Esophagus muscularis mucosa (tissue), 4 donors: ENCODE measurements at regions not wholly inside any gene's neighbourhood (a gene's known extent, or its start where the extent isn't known, plus 50 kb on each side); places are given as distances from the start of the nearest gene placed in this dataset.

Experiments
- DNase-seq: peaks from one replicate; pipeline ENCODE4 v3.0.0-alpha.2; 2017; ENCODE audit errors: extremely low spot score
- H3K27ac ChIP-seq, 4 donors: fragments of 200-600 bp; sonication (generic); replicated peaks in 1 of 4; 1 replicate in 3 of 4; 2 replicates in 1 of 4; pipeline ENCODE4 v1.5.1; 2016 to 2019; ENCODE audit warnings: mild to moderate bottlenecking in 1 of 4
- H3K27me3 ChIP-seq, 4 donors: fragments of 200-600 bp; sonication (generic); one replicate each; pipeline versions ENCODE4 v1.5.1 to v1.6.0; 2016 to 2019
- H3K36me3 ChIP-seq, 4 donors: fragments of 200-600 bp; sonication (generic); one replicate each; pipeline ENCODE4 v1.5.1; 2016 to 2019
- H3K4me1 ChIP-seq, 4 donors: fragments of 200-600 bp; sonication (generic); one replicate each; pipeline ENCODE4 v1.5.1; 2016 to 2019
- H3K4me3 ChIP-seq, 4 donors: fragments of 200-600 bp; sonication (generic); 1 replicate in 2 of 4; 2 replicates in 2 of 4; pipeline ENCODE4 v1.5.1; 2016 to 2019; ENCODE audit warnings: mild to moderate bottlenecking in 4 of 4, moderate library complexity in 1 of 4
- H3K9me3 ChIP-seq, 4 donors: fragments of 200-600 bp; sonication (generic); 1 replicate in 3 of 4; 2 replicates in 1 of 4; pipeline ENCODE4 v1.5.1; 2016 to 2019
- CTCF ChIP-seq, 3 experiments: fragments of 200-600 bp in 2 of 3; fragments of 450-650 bp in 1 of 3; sonication (generic) in 2 of 3; IDR thresholded peaks; one replicate each; pipeline ENCODE4 v1.5.1; 2017 to 2019; ENCODE audit warnings: antibody characterized with exemption in 3 of 3, mild to moderate bottlenecking in 2 of 3, moderate library complexity in 1 of 3
- EP300 ChIP-seq: sonication (generic); formaldehyde crosslinking; IDR thresholded peaks from one replicate; pipeline ENCODE4 v1.6.1; 2017; ENCODE audit warnings: antibody characterized with exemption
- POLR2A ChIP-seq: fragments of 450-650 bp; IDR thresholded peaks from one replicate; pipeline ENCODE4 v1.6.1; 2017; ENCODE audit warnings: antibody characterized with exemption, moderate library complexity, mild to moderate bottlenecking, low read depth
- POLR2AphosphoS5 ChIP-seq, 2 donors: sonication (generic); formaldehyde crosslinking; IDR thresholded peaks; one replicate each; pipeline ENCODE4 v1.6.1; 2017; ENCODE audit warnings: antibody characterized with exemption in 2 of 2
- WGBS: methylation state at CpG from one replicate; pipeline ENCODE4 v1.1.5; 2018; 5-methylcytosine and 5-hydroxymethylcytosine counted together
- intact Hi-C: fragments of 100-400 bp; cut with DNase I; formaldehyde crosslinking; loops from one replicate; pipeline ENCODE4 v1.15.1; 2023

GRCh38 chr18:38654946-38655345 is 1089.3 kb upstream of the CELF4 start:
- no peaks in the 10 kb centered on the region for H3K9me3 ChIP-seq

GRCh38 chr18:38651736-38652135 is 1086.1 kb upstream of the CELF4 start:
- H3K36me3 ChIP-seq = no peaks in the 10 kb centered on the region
- H3K4me1 ChIP-seq = peaks cover 0 to 5% (median 0%) of the 10 kb centered on the region in 4 donors
- H3K27me3 ChIP-seq = no peaks in the 10 kb centered on the region
- no peak overlapping the region for H3K4me3 ChIP-seq
- TF ChIP-seq POLR2A (no peak), EP300 (no peak), CTCF (IDR thresholded peaks at IDR 0.05) (no peak), POLR2AphosphoS5 (IDR thresholded peaks at IDR 0.05) (no peak)
- no peaks in the 10 kb centered on the region for H3K9me3 ChIP-seq
- intact Hi-C loops = no loop called here
- DNase-seq = no peak
- no peak overlapping the region for H3K27ac ChIP-seq
- WGBS = 89% methylated on average over 4 of the region's 4 CpGs

More at GRCh38 chr18:38654946-38655345, 1089.3 kb upstream of the CELF4 start:
- intact Hi-C loops = no loop called here
- WGBS = 45% methylated on average over 8 of the region's 8 CpGs
- H3K27ac ChIP-seq = no peak overlapping the region
- no peak overlapping the region for H3K4me3 ChIP-seq
- H3K36me3 ChIP-seq = no peaks in the 10 kb centered on the region
- H3K4me1 ChIP-seq = peaks cover 0 to 5% (median 0%) of the 10 kb centered on the region in 4 donors
- no peak for DNase-seq
- H3K27me3 ChIP-seq = no peaks in the 10 kb centered on the region
- TF ChIP-seq POLR2A (no peak), POLR2AphosphoS5 (IDR thresholded peaks at IDR 0.05) (no peak), EP300 (no peak), CTCF (IDR thresholded peaks at IDR 0.05) (no peak)

GRCh38 chr18:38648179-38648578 is 1082.6 kb upstream of the CELF4 start:
- TF ChIP-seq POLR2AphosphoS5 (IDR thresholded peaks at IDR 0.05) (no peak), EP300 (no peak), POLR2A (no peak), CTCF (IDR thresholded peaks at IDR 0.05) (no peak)
- DNase-seq = no peak
- Histone ChIP-seq H3K4me3 (no peak overlapping the region), H3K4me1 (no peaks in the 10 kb centered on the region), H3K9me3 (no peaks in the 10 kb centered on the region), H3K36me3 (no peaks in the 10 kb centered on the region), H3K27me3 (no peaks in the 10 kb centered on the region), H3K27ac (no peak overlapping the region)
- intact Hi-C loops = no loop called here
- 83% methylated on average over 1 of the region's 1 CpG for WGBS

GRCh38 chr18:38646296-38646695 is 1080.7 kb upstream of the CELF4 start:
- H3K27ac ChIP-seq = no peak overlapping the region
- no peaks in the 10 kb centered on the region for H3K9me3 ChIP-seq
- no peaks in the 10 kb centered on the region for H3K27me3 ChIP-seq
- no peaks in the 10 kb centered on the region for H3K36me3 ChIP-seq
- intact Hi-C loops = no loop called here
- DNase-seq = no peak
- H3K4me3 ChIP-seq = no peak overlapping the region
- H3K4me1 ChIP-seq = no peaks in the 10 kb centered on the region
- TF ChIP-seq POLR2A (no peak), EP300 (no peak), CTCF (IDR thresholded peaks at IDR 0.05) (no peak), POLR2AphosphoS5 (IDR thresholded peaks at IDR 0.05) (no peak)

- no peaks in the 10 kb centered on the region for H3K27me3 ChIP-seq
- TF ChIP-seq POLR2AphosphoS5 (IDR thresholded peaks at IDR 0.05) (no peak), POLR2A (no peak), EP300 (no peak), CTCF (IDR thresholded peaks at IDR 0.05) (no peak)
- WGBS = 83% methylated on average over 4 of the region's 4 CpGs
- intact Hi-C loops = no loop called here
- no peaks in the 10 kb centered on the region for H3K9me3 ChIP-seq
- no peak for DNase-seq
- no peaks in the 10 kb centered on the region for H3K4me1 ChIP-seq
- no peak overlapping the region for H3K4me3 ChIP-seq
- no peaks in the 10 kb centered on the region for H3K36me3 ChIP-seq
- no peak overlapping the region for H3K27ac ChIP-seq
These were observed 1079.5 kb upstream of the CELF4 start for GRCh38 chr18:38644875-38645641.
